HG02973 (cell line): ENCODE measurements at regions not wholly inside any gene's neighbourhood (a gene's known extent, or its start where the extent isn't known, plus 50 kb on each side); places are given as distances from the start of the nearest gene placed in this dataset.
"Not testable (repeated sequence)": the region's sequence is repeated elsewhere in the genome, so short reads cannot be mapped to it uniquely, and the experiment has no call there.

Experiments
- ATAC-seq: cut with Tn5 transposase; IDR thresholded peaks from one replicate; pipeline ENCODE4 v1.9.1; 2021; ENCODE audit warnings: moderate library complexity; ENCODE audit not compliant: unreplicated experiment

- no peak for ATAC-seq
Observed at GRCh38 chr16:47872225-47872624, 283.6 kb downstream of the ABCC12 start.

GRCh38 chr16:47866423-47866822, 289.4 kb downstream of the ABCC12 start:
- no peak for ATAC-seq

- no peak for ATAC-seq
Observed at GRCh38 chr16:47865337-47865855, 290.4 kb downstream of the ABCC12 start.

- not testable (repeated sequence) for ATAC-seq
Observed at GRCh38 chr16:47864262-47864661, 291.5 kb downstream of the ABCC12 start.

- ATAC-seq, result no peak
Observed at GRCh38 chr16:47861999-47862398, 293.8 kb downstream of the ABCC12 start.

GRCh38 chr16:47858333-47858982, 297.3 kb downstream of the ABCC12 start:
- ATAC-seq, result no peak

- ATAC-seq, result no peak
Observed at GRCh38 chr16:47855431-47855830, 300.4 kb downstream of the ABCC12 start.

GRCh38 chr16:47854737-47855136, 301.1 kb downstream of the ABCC12 start:
- no peak for ATAC-seq

- ATAC-seq, result no peak
Observed at GRCh38 chr16:47852991-47853390, 302.8 kb downstream of the ABCC12 start.

GRCh38 chr16:47851146-47851545, 304.6 kb downstream of the ABCC12 start:
- ATAC-seq, result no peak

- no peak for ATAC-seq
Observed at GRCh38 chr16:47849736-47850135, 306.1 kb downstream of the ABCC12 start.

GRCh38 chr16:47848421-47849109, 307.2 kb downstream of the ABCC12 start:
- no peak for ATAC-seq

- no peak for ATAC-seq
Observed at GRCh38 chr16:47847220-47847970, 308.4 kb downstream of the ABCC12 start.

- no peak for ATAC-seq
Observed at GRCh38 chr16:47834485-47835024, 321.2 kb downstream of the ABCC12 start.

- ATAC-seq, result no peak
Observed at GRCh38 chr16:47833771-47834170, 322.0 kb downstream of the ABCC12 start.

GRCh38 chr16:47829850-47830600, 325.8 kb downstream of the ABCC12 start:
- no peak for ATAC-seq

GRCh38 chr16:47826070-47826469, 329.7 kb downstream of the ABCC12 start:
- ATAC-seq, result no peak

GRCh38 chr16:47817048-47817447, 338.7 kb downstream of the ABCC12 start:
- no peak for ATAC-seq

GRCh38 chr16:47816511-47816910, 339.3 kb downstream of the ABCC12 start:
- ATAC-seq, result no peak

- ATAC-seq, result no peak
Observed at GRCh38 chr16:47815655-47816054, 340.1 kb downstream of the ABCC12 start.

- ATAC-seq, result not testable (repeated sequence)
Observed at GRCh38 chr16:47811758-47812157, 344.0 kb downstream of the ABCC12 start.
